HG03354 (cell line): ENCODE measurements at regions not wholly inside any gene's neighbourhood (a gene's known extent, or its start where the extent isn't known, plus 50 kb on each side); places are given as distances from the start of the nearest gene placed in this dataset.
A peak's percentile ranks its signal among the peaks of the same experiment; 100 is the strongest.

Experiments used
- ATAC-seq: cut with Tn5 transposase; IDR thresholded peaks from one replicate; pipeline ENCODE4 v1.9.1; 2021; ENCODE audit warnings: mild to moderate bottlenecking; ENCODE audit not compliant: unreplicated experiment, poor library complexity, severe bottlenecking

- no peak for ATAC-seq
These were observed 365.9 kb upstream of the HS6ST1 start for GRCh38 chr2:128684523-128684922.

- peak; percentile 60 for ATAC-seq
These were observed 367.3 kb upstream of the HS6ST1 start for GRCh38 chr2:128685841-128686496.

GRCh38 chr2:128686497-128686859 lies 367.8 kb upstream of the HS6ST1 start:
- peak; percentile 83 for ATAC-seq

DNA sequence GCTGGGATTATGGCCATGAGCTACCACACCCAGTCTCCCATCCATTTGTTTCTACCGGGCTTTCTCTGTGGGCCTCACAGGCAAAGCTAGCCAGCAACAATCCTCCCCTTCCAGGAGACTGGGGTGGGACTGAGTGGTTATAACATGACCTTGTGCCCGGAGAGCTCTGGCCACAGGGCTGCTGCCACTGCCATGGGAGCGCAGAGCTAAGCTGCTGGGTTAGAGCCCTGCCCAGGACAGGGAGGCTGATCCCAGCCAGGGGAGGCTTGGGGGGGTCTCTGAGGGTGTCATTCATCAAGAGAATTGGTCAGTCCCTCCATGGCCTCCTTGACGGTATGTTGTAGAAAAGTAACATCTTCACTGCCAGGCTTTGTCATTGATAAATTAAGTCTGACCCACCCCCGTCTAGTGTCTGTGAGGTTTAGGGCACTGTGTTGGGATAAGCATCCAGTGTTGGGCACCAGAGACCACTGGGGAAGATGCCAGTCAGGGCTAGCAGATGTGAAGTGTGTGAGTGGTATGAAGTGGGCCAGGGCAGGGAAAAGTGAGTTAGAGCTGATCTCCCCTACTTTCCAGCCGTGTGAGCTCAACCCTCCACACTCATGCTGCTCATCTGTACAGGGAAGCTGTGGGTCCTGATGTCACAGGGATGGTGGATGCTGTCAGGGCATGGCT lies 368.4 kb upstream of the HS6ST1 start:
- ATAC-seq = no peak

- ATAC-seq = no peak
These were observed 368.9 kb upstream of the HS6ST1 start for GRCh38 chr2:128687565-128687964.

- ATAC-seq = no peak
These were observed 371.3 kb upstream of the HS6ST1 start for GRCh38 chr2:128689971-128690370.

- no peak for ATAC-seq
These were observed 371.8 kb upstream of the HS6ST1 start for GRCh38 chr2:128690431-128690830.

- ATAC-seq = no peak
These were observed 372.2 kb upstream of the HS6ST1 start for GRCh38 chr2:128690869-128691268.

DNA sequence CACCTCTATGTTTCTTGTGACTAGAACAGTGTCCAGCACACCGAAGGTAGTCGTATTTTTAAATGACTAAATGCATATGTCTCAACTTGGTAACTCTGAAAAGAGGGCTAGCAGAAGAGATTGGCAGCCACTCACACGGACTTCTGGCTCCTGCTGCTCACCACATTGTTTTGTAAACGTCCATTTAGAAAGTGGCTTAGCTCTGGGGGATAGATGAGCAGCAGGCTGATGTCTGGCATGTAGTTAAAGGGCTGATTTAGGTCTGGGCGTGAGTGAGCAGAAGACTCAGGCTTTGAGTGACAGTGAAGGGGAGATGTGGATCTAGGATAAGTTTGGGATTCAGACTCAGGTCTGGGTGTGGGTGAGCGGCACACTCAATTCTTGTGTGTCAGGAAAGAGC lies 372.9 kb upstream of the HS6ST1 start:
- ATAC-seq = no peak

DNA sequence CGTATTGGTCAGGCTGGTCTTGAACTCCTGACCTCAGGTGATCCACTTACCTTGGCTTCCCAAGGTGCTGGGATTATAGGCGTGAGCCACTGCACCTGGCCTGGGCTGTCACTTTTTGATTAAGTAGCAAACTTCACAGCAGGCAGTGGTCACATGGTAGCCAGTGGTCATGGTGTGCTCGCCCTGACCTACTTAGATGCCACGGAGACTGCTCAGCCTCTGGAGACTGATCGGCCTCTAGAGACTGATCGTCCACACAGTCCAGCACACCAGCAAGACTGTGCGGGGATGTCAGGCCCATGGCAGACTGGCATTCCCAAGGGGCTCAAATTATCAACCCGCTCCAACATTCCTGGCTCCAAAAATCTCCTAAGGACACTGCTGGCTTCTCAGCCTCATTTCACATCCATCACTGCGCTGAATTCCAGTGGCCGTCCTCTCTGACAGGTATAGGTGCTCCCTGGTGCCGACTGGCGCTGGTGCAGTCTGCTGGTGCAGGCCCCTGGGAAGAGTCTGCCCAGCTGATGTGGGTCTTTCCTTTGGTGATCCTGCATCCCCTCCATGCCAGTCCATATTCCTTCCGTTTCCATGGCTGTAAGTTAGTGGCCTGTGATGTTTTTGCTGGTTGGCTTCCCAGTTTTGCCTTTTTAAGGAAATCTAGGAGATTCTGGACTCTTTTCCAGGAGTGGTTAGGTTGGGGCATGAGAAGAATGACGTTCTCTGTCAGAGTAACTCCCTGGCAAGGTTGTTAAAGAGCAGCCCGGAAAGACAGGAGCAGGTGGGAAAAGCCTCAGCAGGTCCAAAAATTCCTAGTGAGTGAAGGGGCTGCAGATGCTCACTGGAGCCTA lies 374.5 kb upstream of the HS6ST1 start:
- no peak for ATAC-seq

GRCh38 chr2:128693743-128694029 lies 375.0 kb upstream of the HS6ST1 start:
- ATAC-seq = no peak

GRCh38 chr2:128695646-128696220 lies 377.1 kb upstream of the HS6ST1 start:
- ATAC-seq = no peak

- no peak for ATAC-seq
These were observed 377.8 kb upstream of the HS6ST1 start for GRCh38 chr2:128696421-128696820.

GRCh38 chr2:128701418-128701817 lies 382.8 kb upstream of the HS6ST1 start:
- ATAC-seq = no peak

DNA sequence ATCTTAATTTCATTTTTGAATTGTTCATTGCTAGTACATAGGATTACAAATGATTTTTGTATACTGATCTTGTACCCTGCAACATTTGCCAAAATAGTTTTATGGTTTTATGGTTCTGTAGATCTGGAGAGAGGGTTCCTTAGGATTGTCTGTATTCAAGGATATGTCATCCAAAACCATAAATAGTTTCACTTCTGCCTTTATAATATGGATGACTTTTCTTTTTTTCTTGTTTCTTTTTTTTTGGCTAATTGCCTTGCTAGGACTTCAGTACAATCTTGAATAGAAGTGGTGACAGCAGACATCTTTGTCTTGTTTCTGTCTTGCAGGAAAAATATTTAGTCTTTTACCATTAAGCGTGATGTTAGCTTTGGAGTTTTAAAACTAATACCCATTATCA lies 383.9 kb upstream of the HS6ST1 start:
- no peak for ATAC-seq

DNA sequence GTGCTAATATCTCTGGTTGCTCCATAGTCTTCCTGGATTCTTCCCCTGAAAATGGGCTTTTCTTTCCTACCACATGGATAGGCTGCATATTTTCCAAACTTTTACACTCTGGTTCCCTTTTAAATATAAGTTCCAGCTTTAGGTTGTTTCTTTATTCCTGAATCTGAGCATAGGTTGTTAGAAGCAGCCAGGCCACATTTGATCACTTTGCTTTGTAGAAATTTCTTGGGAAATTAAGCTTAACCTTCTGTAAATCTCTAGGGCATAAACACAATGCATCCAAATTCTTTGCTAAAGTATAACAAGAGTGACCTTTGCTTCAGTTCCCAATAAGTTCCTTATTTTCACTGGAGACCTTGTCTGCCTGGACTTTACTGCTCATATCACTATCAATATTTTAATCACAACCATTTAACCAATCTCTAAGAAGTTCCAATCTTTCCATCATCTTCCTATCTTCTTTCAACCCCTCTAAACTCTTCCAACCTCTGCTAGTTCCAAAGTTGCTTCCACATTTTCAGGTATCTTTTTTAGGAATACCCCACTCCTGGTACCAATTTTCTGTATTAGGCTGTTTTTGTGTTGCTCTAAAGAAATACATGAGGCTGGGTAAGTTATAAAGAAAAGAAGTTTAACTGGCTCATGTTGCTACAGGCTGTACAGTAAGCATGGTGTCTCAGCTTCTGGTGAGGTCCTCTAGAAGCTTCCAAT lies 389.6 kb upstream of the HS6ST1 start:
- no peak for ATAC-seq

GRCh38 chr2:128710242-128710641 lies 391.6 kb upstream of the HS6ST1 start:
- ATAC-seq = no peak

- no peak for ATAC-seq
These were observed 392.1 kb upstream of the HS6ST1 start for GRCh38 chr2:128710729-128711128.

DNA sequence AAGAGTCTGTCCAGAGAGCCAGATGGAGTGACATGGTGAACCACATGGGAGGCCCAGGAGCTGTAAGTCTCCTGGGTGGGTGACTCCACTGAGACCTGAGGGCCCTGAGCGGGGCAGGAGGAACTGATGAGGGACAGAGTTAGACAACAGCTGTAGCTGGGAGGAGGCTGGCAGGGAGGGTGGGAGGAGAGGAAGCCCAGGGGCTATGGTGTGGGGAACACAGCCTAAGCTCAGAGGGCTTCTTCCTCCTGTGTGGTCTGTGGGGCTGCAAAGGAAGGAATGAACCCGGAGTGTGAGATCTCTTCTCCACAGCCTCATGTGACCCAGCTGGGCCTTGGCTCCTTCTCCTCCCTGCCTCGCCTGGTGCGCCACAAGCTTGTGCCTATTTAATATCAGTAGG lies 395.6 kb upstream of the HS6ST1 start:
- no peak for ATAC-seq

GRCh38 chr2:128714851-128715312 lies 396.2 kb upstream of the HS6ST1 start:
- ATAC-seq = no peak
